ENCODE measurements at regions not wholly inside any gene's neighbourhood (a gene's known extent, or its start where the extent isn't known, plus 50 kb on each side); places are given as distances from the start of the nearest gene placed in this dataset.

DNA sequence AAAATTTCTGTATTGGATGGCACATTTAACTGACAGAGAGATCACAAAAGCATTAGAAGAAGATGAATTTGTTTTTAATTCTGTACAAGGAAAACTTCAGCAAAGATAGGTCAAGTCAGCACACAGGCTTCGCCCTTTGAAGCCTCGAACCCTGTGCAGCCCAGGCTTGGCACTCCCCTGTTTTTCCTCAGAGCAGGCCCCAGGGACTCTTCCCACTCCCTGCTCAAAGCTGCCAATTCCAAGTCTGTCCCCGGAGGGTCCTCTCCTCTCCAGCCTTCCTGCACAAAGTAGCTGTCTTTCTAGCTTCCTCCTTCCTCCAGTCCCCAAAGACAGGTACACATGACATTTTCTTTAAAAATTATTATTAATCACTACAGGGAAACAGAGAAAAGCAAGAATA, 466.3 kb downstream of the PPARGC1A start:
- TF ChIP-seq, protein P1, sequence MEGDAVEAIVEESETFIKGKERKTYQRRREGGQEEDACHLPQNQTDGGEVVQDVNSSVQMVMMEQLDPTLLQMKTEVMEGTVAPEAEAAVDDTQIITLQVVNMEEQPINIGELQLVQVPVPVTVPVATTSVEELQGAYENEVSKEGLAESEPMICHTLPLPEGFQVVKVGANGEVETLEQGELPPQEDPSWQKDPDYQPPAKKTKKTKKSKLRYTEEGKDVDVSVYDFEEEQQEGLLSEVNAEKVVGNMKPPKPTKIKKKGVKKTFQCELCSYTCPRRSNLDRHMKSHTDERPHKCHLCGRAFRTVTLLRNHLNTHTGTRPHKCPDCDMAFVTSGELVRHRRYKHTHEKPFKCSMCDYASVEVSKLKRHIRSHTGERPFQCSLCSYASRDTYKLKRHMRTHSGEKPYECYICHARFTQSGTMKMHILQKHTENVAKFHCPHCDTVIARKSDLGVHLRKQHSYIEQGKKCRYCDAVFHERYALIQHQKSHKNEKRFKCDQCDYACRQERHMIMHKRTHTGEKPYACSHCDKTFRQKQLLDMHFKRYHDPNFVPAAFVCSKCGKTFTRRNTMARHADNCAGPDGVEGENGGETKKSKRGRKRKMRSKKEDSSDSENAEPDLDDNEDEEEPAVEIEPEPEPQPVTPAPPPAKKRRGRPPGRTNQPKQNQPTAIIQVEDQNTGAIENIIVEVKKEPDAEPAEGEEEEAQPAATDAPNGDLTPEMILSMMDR (IDR thresholded peaks at IDR 0.05): no peak
- no peak for TF ChIP-seq POLR2A (IDR thresholded peaks at IDR 0.05)
